SK-N-MC (cell line): ENCODE measurements at regions not wholly inside any gene's neighbourhood (a gene's known extent, or its start where the extent isn't known, plus 50 kb on each side); places are given as distances from the start of the nearest gene placed in this dataset.

Experiments used
- EZH2 ChIP-seq: fragments of 200-600 bp; sonication (generic); IDR thresholded peaks from one replicate; pipeline ENCODE4 v1.6.1; 2017; ENCODE audit warnings: antibody characterized with exemption
- FOXP2 ChIP-seq: optimal IDR thresholded peaks from 2 replicates; pipeline ENCODE3; 2011; ENCODE audit warnings: mild to moderate bottlenecking, moderate library complexity; ENCODE audit not compliant: insufficient read depth; ENCODE audit errors: extremely low read length, control extremely low read depth
- POLR2AphosphoS5 ChIP-seq: IDR thresholded peaks from 2 replicates; pipeline ENCODE4 v1.6.1; 2012; ENCODE audit warnings: mild to moderate bottlenecking, low read depth, low read length, borderline replicate concordance

- TF ChIP-seq EZH2 = no peak
- no peak for TF ChIP-seq POLR2AphosphoS5
- TF ChIP-seq FOXP2 = no peak
These were observed 621.9 kb upstream of the GHITM start for GRCh38 chr10:83517456-83517855.
